Keratinocyte (primary cell): ENCODE measurements at regions not wholly inside any gene's neighbourhood (a gene's known extent, or its start where the extent isn't known, plus 50 kb on each side); places are given as distances from the start of the nearest gene placed in this dataset.

Experiments
- EZH2 ChIP-seq: IDR thresholded peaks from one replicate; pipeline ENCODE4 v1.6.1; 2012; ENCODE audit warnings: inconsistent platforms, mild to moderate bottlenecking, low read length, moderate library complexity
- TF ChIP-seq, protein P1 (sequence below), 3 experiments: IDR thresholded peaks in 1 of 3; conservative IDR thresholded peaks in 1 of 3; optimal IDR thresholded peaks in 1 of 3; 2 replicates in 2 of 3; 3 replicates in 1 of 3; pipeline versions ENCODE3 to v1.5.1; 2011; ENCODE audit warnings: low read length in 3 of 3, mild to moderate bottlenecking in 3 of 3, moderate library complexity in 2 of 3, control low read depth in 1 of 3, inconsistent platforms in 1 of 3; ENCODE audit not compliant: insufficient read depth in 2 of 3; ENCODE audit errors: extremely low read depth in 1 of 3

DNA sequence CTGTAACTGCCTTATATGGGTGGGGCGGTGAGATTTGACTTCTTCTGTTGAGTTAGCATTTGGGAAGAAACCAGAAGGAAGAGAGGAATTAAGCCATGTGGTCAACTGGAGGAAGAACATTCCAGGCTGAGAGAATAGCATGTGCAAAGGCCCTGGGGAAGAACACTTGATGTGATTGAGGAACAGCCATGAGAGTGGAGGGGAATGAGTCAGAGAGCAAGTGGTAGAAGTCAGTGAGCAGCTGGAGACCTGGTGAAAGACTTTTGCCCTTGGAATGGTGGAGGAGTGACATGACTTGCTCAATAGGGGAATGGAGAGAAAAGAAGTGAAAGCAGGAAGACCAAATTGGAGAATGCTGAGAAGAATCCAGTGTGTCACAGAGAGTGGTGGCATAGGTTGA lies 327.8 kb upstream of the HAND2 start:
- TF ChIP-seq, protein P1, sequence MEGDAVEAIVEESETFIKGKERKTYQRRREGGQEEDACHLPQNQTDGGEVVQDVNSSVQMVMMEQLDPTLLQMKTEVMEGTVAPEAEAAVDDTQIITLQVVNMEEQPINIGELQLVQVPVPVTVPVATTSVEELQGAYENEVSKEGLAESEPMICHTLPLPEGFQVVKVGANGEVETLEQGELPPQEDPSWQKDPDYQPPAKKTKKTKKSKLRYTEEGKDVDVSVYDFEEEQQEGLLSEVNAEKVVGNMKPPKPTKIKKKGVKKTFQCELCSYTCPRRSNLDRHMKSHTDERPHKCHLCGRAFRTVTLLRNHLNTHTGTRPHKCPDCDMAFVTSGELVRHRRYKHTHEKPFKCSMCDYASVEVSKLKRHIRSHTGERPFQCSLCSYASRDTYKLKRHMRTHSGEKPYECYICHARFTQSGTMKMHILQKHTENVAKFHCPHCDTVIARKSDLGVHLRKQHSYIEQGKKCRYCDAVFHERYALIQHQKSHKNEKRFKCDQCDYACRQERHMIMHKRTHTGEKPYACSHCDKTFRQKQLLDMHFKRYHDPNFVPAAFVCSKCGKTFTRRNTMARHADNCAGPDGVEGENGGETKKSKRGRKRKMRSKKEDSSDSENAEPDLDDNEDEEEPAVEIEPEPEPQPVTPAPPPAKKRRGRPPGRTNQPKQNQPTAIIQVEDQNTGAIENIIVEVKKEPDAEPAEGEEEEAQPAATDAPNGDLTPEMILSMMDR (optimal IDR thresholded peaks at IDR 0.05 in 1 of 3, IDR thresholded peaks at IDR 0.05 in 1 of 3, conservative IDR thresholded peaks at IDR 0.05 in 1 of 3; ENCODE audit: extremely low read depth in 1 of 3, insufficient read depth in 2 of 3, low read length in 3 of 3): no peak
- no peak for TF ChIP-seq EZH2
